ENCODE measurements at regions not wholly inside any gene's neighbourhood (a gene's known extent, or its start where the extent isn't known, plus 50 kb on each side); places are given as distances from the start of the nearest gene placed in this dataset.

DNA sequence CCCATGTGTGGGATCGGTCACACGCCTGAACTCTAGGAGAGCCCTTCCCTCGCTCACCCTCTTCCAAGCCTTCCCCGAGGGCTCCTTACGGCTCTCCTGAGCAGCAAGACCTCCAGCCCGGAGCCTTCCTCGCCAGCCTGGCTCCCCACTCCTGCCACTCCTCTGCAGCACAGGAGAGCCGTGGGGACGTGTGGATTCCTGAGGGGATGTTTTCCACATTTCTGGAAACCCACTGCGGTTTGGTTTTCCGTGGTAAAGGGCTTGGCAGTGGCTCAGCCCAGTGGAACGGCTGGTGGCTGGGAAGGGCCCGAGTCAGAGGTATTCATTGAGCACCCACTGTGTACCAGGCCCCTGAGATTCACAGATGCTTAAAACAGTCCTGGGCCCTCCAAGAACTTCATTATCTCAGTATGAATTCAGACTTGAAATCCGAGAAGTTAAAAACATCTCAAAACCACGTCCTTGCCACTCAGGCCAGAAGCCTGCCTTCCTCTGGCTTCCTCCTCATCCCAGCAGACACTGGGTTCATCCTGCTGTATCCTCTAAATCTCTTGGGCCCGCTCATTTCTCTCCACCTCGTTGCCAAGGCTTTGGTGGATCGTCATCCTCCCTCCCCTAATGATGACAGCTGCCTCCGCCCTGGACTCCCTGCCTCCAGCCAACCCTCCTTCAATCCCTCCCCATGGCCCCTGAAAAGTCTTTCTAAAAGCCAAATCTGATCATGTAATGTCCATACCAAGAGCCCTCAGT lies 109.6 kb downstream of the FGF18 start:
- H3K27me3 ChIP-seq (ENCODE audit: insufficient read depth, poor library complexity, severe bottlenecking), result peaks cover 5% of the 10 kb centered on the region
- DNase-seq (ENCODE audit: low read depth in 1 of 2, low spot score in 1 of 2), result no peak
- TF ChIP-seq REST (IDR thresholded peaks at IDR 0.05; ENCODE audit: insufficient replicate concordance, low read depth) (no peak), GABPA (IDR thresholded peaks at IDR 0.05; ENCODE audit: low read depth) (no peak), SPI1 (IDR thresholded peaks at IDR 0.05; ENCODE audit: borderline replicate concordance, low read depth) (no peak), POLR2AphosphoS5 (IDR thresholded peaks at IDR 0.05; ENCODE audit: low read depth) (no peak)
- TF ChIP-seq, protein P1, sequence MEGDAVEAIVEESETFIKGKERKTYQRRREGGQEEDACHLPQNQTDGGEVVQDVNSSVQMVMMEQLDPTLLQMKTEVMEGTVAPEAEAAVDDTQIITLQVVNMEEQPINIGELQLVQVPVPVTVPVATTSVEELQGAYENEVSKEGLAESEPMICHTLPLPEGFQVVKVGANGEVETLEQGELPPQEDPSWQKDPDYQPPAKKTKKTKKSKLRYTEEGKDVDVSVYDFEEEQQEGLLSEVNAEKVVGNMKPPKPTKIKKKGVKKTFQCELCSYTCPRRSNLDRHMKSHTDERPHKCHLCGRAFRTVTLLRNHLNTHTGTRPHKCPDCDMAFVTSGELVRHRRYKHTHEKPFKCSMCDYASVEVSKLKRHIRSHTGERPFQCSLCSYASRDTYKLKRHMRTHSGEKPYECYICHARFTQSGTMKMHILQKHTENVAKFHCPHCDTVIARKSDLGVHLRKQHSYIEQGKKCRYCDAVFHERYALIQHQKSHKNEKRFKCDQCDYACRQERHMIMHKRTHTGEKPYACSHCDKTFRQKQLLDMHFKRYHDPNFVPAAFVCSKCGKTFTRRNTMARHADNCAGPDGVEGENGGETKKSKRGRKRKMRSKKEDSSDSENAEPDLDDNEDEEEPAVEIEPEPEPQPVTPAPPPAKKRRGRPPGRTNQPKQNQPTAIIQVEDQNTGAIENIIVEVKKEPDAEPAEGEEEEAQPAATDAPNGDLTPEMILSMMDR (IDR thresholded peaks at IDR 0.05; ENCODE audit: insufficient read depth, low read length), result no peak
- H3K27ac ChIP-seq (replicated peaks), result no peak overlapping the region
- H3K4me3 ChIP-seq (replicated peaks; ENCODE audit: insufficient read depth, low read length), result no peak overlapping the region

- no peak for TF ChIP-seq SPI1 (IDR thresholded peaks at IDR 0.05; ENCODE audit: borderline replicate concordance, low read depth)
- TF ChIP-seq, protein P1 (IDR thresholded peaks at IDR 0.05; ENCODE audit: insufficient read depth, low read length), result no peak
- Histone ChIP-seq H3K4me3 (replicated peaks; ENCODE audit: insufficient read depth, low read length) (no peak overlapping the region), H3K27ac (replicated peaks) (no peak overlapping the region), H3K27me3 (ENCODE audit: insufficient read depth, poor library complexity, severe bottlenecking) (peaks cover 6% of the 10 kb centered on the region)
- no peak for DNase-seq (ENCODE audit: low read depth in 1 of 2, low spot score in 1 of 2)
Observed at GRCh38 chr5:171531638-171532037, 112.2 kb downstream of the FGF18 start.

DNA sequence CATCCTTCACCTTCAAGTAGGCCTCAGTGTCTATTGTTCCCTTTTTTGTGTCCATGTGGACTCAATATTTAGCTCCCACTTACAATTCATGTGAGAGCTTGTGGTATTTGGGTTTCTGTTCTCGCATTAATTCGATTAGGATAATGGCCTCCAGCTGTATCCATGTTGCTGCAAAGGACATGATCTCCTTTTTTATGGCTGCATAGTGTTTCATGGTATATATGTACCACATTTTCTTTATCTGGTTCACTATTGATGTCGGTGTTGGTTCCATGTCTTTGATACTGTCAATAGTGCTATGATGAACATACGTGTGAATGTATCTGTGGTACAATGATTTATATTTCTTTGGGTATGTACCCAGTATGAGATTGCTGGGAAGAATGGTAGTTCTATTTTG lies 113.7 kb downstream of the FGF18 start:
- Histone ChIP-seq H3K4me3 (replicated peaks; ENCODE audit: insufficient read depth, low read length) (no peak overlapping the region), H3K27ac (replicated peaks) (no peak overlapping the region), H3K27me3 (ENCODE audit: insufficient read depth, poor library complexity, severe bottlenecking) (peaks cover 8% of the 10 kb centered on the region)
- TF ChIP-seq, protein P1 (IDR thresholded peaks at IDR 0.05; ENCODE audit: insufficient read depth, low read length), result no peak
- TF ChIP-seq GABPA (IDR thresholded peaks at IDR 0.05; ENCODE audit: low read depth) (no peak), REST (IDR thresholded peaks at IDR 0.05; ENCODE audit: insufficient replicate concordance, low read depth) (no peak), POLR2AphosphoS5 (IDR thresholded peaks at IDR 0.05; ENCODE audit: low read depth) (no peak), SPI1 (IDR thresholded peaks at IDR 0.05; ENCODE audit: borderline replicate concordance, low read depth) (no peak)
- no peak for DNase-seq (ENCODE audit: low read depth in 1 of 2, low spot score in 1 of 2)

Data from HL-60 (cell line).